GM06990 (cell line): ENCODE measurements at regions not wholly inside any gene's neighbourhood (a gene's known extent, or its start where the extent isn't known, plus 50 kb on each side); places are given as distances from the start of the nearest gene placed in this dataset.

Experiments
- DNase-seq: peaks from one replicate; pipeline ENCODE4 v3.0.0-alpha.2; 2011; ENCODE audit not compliant: insufficient read length; ENCODE audit errors: extremely low read depth
- H3K27me3 ChIP-seq: replicated peaks from 2 replicates; pipeline ENCODE4 v1.6.0; 2011; ENCODE audit warnings: low read length; ENCODE audit not compliant: control insufficient read depth, insufficient read depth
- H3K36me3 ChIP-seq: 2 replicates; pipeline ENCODE4 v1.5.1; 2011; ENCODE audit warnings: low read length; ENCODE audit not compliant: control insufficient read depth, insufficient read depth
- H3K4me3 ChIP-seq: replicated peaks from 2 replicates; pipeline ENCODE4 v1.5.1; 2011; ENCODE audit warnings: low read depth, mild to moderate bottlenecking, control low read depth, low read length
- CTCF ChIP-seq: IDR thresholded peaks from 2 replicates; pipeline ENCODE4 v1.5.1; 2011; ENCODE audit warnings: low read length, control low read depth, mild to moderate bottlenecking, inconsistent platforms; ENCODE audit not compliant: insufficient read depth, poor library complexity, severe bottlenecking

- no peak for DNase-seq
- Histone ChIP-seq H3K36me3 (no peaks in the 10 kb centered on the region), H3K4me3 (no peak overlapping the region), H3K27me3 (peaks cover 5% of the 10 kb centered on the region)
- TF ChIP-seq CTCF = no peak
These were observed 83.2 kb upstream of the SYT13 start for GRCh38 chr11:45369313-45369712.

GRCh38 chr11:45368697-45369096 lies 82.6 kb upstream of the SYT13 start:
- DNase-seq = no peak
- no peak for TF ChIP-seq CTCF
- H3K27me3 ChIP-seq = peaks cover 5% of the 10 kb centered on the region
- H3K4me3 ChIP-seq = no peak overlapping the region
- H3K36me3 ChIP-seq = no peaks in the 10 kb centered on the region

DNA sequence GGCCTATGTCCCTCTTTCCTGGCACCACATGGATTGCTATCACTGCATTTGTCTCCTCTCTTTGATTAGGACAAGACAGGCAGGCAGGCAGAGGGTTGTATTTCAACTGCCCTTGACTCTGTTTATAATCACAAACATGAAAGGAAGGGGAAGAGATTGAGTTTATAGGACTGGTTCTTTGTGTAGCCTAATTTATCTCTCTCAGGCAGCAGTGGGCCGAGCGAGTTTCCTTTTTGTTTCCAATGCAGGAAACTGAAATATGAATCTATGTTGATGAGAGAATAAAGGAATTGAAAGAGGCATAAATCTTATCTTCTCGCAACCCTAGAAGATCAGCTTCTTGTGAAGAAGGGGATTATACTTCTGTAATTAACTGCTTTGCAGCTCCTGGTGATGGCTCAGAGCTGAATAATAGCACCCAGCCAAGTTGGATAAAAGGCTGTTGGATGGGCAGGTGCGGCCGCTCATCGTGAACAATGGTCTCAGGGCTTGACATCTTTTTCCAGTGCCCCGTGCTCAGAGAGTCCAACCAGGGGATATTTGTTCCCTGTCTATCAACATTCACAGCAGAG lies 80.6 kb upstream of the SYT13 start:
- DNase-seq = no peak
- no peaks in the 10 kb centered on the region for H3K36me3 ChIP-seq
- H3K27me3 ChIP-seq = peaks cover 4% of the 10 kb centered on the region
- TF ChIP-seq CTCF = no peak
- H3K4me3 ChIP-seq = no peak overlapping the region

GRCh38 chr11:45365961-45366618 lies 79.9 kb upstream of the SYT13 start:
- Histone ChIP-seq H3K27me3 (peaks cover 4% of the 10 kb centered on the region), H3K4me3 (no peak overlapping the region), H3K36me3 (no peaks in the 10 kb centered on the region)
- TF ChIP-seq CTCF = no peak
- DNase-seq = no peak

DNA sequence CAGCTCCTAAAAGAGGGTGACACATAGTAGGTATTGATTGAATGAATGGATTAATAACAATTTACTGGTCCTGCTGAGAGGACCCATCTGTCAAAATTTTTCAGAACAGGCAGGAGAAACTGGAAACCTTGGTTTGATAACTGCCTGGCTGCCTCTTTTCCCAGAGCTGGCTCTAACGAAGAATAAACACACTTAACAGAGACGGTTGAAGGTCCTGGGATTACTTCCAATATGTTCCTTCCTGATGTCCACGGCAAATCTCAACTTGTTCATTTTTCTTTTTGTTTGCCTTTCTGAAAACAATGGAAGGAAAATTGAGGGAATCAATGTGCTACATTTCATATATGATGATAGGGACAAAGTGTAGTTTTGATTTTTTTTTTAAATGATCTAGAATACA lies 76.5 kb upstream of the SYT13 start:
- DNase-seq = no peak
- Histone ChIP-seq H3K36me3 (no peaks in the 10 kb centered on the region), H3K27me3 (peaks cover 1% of the 10 kb centered on the region; the same call in 1 of the 2 replicates), H3K4me3 (no peak overlapping the region)
- TF ChIP-seq CTCF = no peak

GRCh38 chr11:45361551-45361950 lies 75.4 kb upstream of the SYT13 start:
- no peak for TF ChIP-seq CTCF
- Histone ChIP-seq H3K36me3 (no peaks in the 10 kb centered on the region), H3K4me3 (no peak overlapping the region), H3K27me3 (no peaks in the 10 kb centered on the region; the same call in 1 of the 2 replicates)
- no peak for DNase-seq
